ENCODE measurements at regions not wholly inside any gene's neighbourhood (a gene's known extent, or its start where the extent isn't known, plus 50 kb on each side); places are given as distances from the start of the nearest gene placed in this dataset.

- ChIA-PET CTCF (no interaction called here), RAD21 (ENCODE audit: low non-redundant PET in 1 of 2, low total read pairs in 2 of 2, uncharacterized antibody in 2 of 2, unreplicated experiment in 2 of 2) (no interaction called here), POLR2A (no interaction called here)
- Histone ChIP-seq H3K4me2 (ENCODE audit: low read length) (no peak overlapping the region), H3K4me3 (replicated peaks in 1 of 2; ENCODE audit: low read depth in 1 of 2, low read length in 2 of 2) (no peak overlapping the region), H2AFZ (ENCODE audit: low read depth, low read length, poor library complexity, severe bottlenecking) (no peak overlapping the region), H3K27me3 (ENCODE audit: insufficient read depth, low read length) (no peaks in the 10 kb centered on the region), H4K20me1 (ENCODE audit: insufficient read depth) (no peaks in the 10 kb centered on the region), H3K79me2 (ENCODE audit: insufficient read depth, low read length) (no peaks in the 10 kb centered on the region), H3K27ac (ENCODE audit: low read depth, low read length) (no peak overlapping the region), H3K9me3 (ENCODE audit: control insufficient read depth in 1 of 2, insufficient read depth in 1 of 2, low read depth in 1 of 2, low read length in 2 of 2) (peaks cover 6 to 8% of the 10 kb centered on the region in 2 experiments; a peak in 2 of 4 replicates), H3K4me1 (ENCODE audit: control insufficient read depth in 1 of 2, insufficient read depth in 2 of 2, low read length in 2 of 2) (no peaks in the 10 kb centered on the region), H3K9ac (ENCODE audit: low read length) (no peak overlapping the region), H3K9me2 (ENCODE audit: insufficient read depth) (no peaks in the 10 kb centered on the region), H3K36me3 (ENCODE audit: control insufficient read depth in 1 of 2, insufficient read depth in 2 of 2, low read length in 2 of 2) (no peaks in the 10 kb centered on the region)
- TF ChIP-seq SIN3A (IDR thresholded peaks at IDR 0.05; ENCODE audit: low read depth) (no peak), ZBTB33 (IDR thresholded peaks at IDR 0.05; ENCODE audit: extremely low read depth, insufficient replicate concordance, low read length) (no peak), ELF1 (IDR thresholded peaks at IDR 0.05; ENCODE audit: borderline replicate concordance, low read depth) (no peak), REST (IDR thresholded peaks at IDR 0.05; ENCODE audit: low read depth) (no peak), SP1 (IDR thresholded peaks at IDR 0.05; ENCODE audit: low read depth) (no peak), CTCF (IDR thresholded peaks at IDR 0.05 in 2 of 3, conservative IDR thresholded peaks at IDR 0.05 in 1 of 3; ENCODE audit: borderline replicate concordance in 1 of 3, insufficient read depth in 1 of 3, low read depth in 2 of 3, low read length in 2 of 3) (no peak), CBX3 (IDR thresholded peaks at IDR 0.05; ENCODE audit: low read depth) (no peak), ATF3 (IDR thresholded peaks at IDR 0.05) (no peak), CEBPB (IDR thresholded peaks at IDR 0.05; ENCODE audit: low read depth) (no peak), ZFX (IDR thresholded peaks at IDR 0.05) (no peak), EZH2phosphoT487 (IDR thresholded peaks at IDR 0.05; ENCODE audit: borderline replicate concordance) (no peak), EZH2 (IDR thresholded peaks at IDR 0.05) (no peak), YY1 (IDR thresholded peaks at IDR 0.05; ENCODE audit: extremely low read depth, insufficient replicate concordance, low read depth, low read length) (no peak), SRF (IDR thresholded peaks at IDR 0.05; ENCODE audit: low read depth) (no peak), POLR2AphosphoS5 (IDR thresholded peaks at IDR 0.05; ENCODE audit: low read depth, low read length) (no peak), JUND (IDR thresholded peaks at IDR 0.05) (no peak), FOSL1 (IDR thresholded peaks at IDR 0.05; ENCODE audit: low read depth) (no peak), MAX (IDR thresholded peaks at IDR 0.05) (no peak), RAD21 (IDR thresholded peaks at IDR 0.05; ENCODE audit: low read depth) (no peak), ZNF274 (IDR thresholded peaks at IDR 0.05; ENCODE audit: low read depth, low read length) (no peak)
- ATAC-seq, result no peak
- no peak for DNase-seq (ENCODE audit: low read depth, low spot score)
- BruUV-seq (replicated peaks), result no TSS peak
- intact Hi-C loops (cut with micrococcal nuclease), result no loop called here
These were observed 232.2 kb upstream of the CTBP2 start for GRCh38 chr10:125392609-125393008.

All from HCT116 (cell line).